ENCODE measurements at regions not wholly inside any gene's neighbourhood (a gene's known extent, or its start where the extent isn't known, plus 50 kb on each side); places are given as distances from the start of the nearest gene placed in this dataset.

- peaks cover 3% of the 10 kb centered on the region for H3K36me3 Mint-ChIP-seq (ENCODE audit: low read depth)
Measured at GRCh38 chr13:72259528-72259927, 392.5 kb upstream of the DACH1 start.

GRCh38 chr13:72258340-72258981 is 391.5 kb upstream of the DACH1 start:
- peaks cover 3% of the 10 kb centered on the region for H3K36me3 Mint-ChIP-seq (ENCODE audit: low read depth)
- H3K4me3 Mint-ChIP-seq, result no peak overlapping the region
- no peaks in the 10 kb centered on the region for H3K27me3 Mint-ChIP-seq (ENCODE audit: low read depth)
- peaks cover 5% of the 10 kb centered on the region for H3K4me1 Mint-ChIP-seq
- DNase-seq (ENCODE audit: low read depth, low spot score), result no peak
- no peak for TF ChIP-seq CTCF (conservative IDR thresholded peaks at IDR 0.05)
- no peaks in the 10 kb centered on the region for H3K9me3 Mint-ChIP-seq
- H3K27ac Mint-ChIP-seq (ENCODE audit: unreplicated experiment), result no peak overlapping the region

More at GRCh38 chr13:72259528-72259927, 392.5 kb upstream of the DACH1 start:
- H3K4me1 Mint-ChIP-seq, result peaks cover 5% of the 10 kb centered on the region
- H3K9me3 Mint-ChIP-seq, result peaks cover 2% of the 10 kb centered on the region
- H3K27ac Mint-ChIP-seq (ENCODE audit: unreplicated experiment), result no peak overlapping the region
- no peak overlapping the region for H3K4me3 Mint-ChIP-seq
- TF ChIP-seq CTCF (conservative IDR thresholded peaks at IDR 0.05), result no peak
- no peaks in the 10 kb centered on the region for H3K27me3 Mint-ChIP-seq (ENCODE audit: low read depth)
- no peak for DNase-seq (ENCODE audit: low read depth, low spot score)

- Mint-ChIP-seq H3K4me1 (peaks cover 5% of the 10 kb centered on the region), H3K9me3 (peaks cover 2% of the 10 kb centered on the region), H3K4me3 (no peak overlapping the region), H3K27me3 (ENCODE audit: low read depth) (no peaks in the 10 kb centered on the region), H3K27ac (ENCODE audit: unreplicated experiment) (no peak overlapping the region), H3K36me3 (ENCODE audit: low read depth) (no peaks in the 10 kb centered on the region)
- peak; percentile 24 for DNase-seq (ENCODE audit: low read depth, low spot score)
- TF ChIP-seq CTCF (conservative IDR thresholded peaks at IDR 0.05), result peak; percentile 71
Measured at GRCh38 chr13:72255908-72256307, 388.9 kb upstream of the DACH1 start.

- no peak for TF ChIP-seq CTCF (conservative IDR thresholded peaks at IDR 0.05)
- no peaks in the 10 kb centered on the region for H3K27me3 Mint-ChIP-seq (ENCODE audit: low read depth)
- no peak overlapping the region for H3K4me3 Mint-ChIP-seq
- H3K27ac Mint-ChIP-seq (ENCODE audit: unreplicated experiment), result no peak overlapping the region
- H3K36me3 Mint-ChIP-seq (ENCODE audit: low read depth), result no peaks in the 10 kb centered on the region
- H3K4me1 Mint-ChIP-seq, result peaks cover 5% of the 10 kb centered on the region
- DNase-seq (ENCODE audit: low read depth, low spot score), result no peak
- peaks cover 2% of the 10 kb centered on the region for H3K9me3 Mint-ChIP-seq
Measured at GRCh38 chr13:72253754-72254153, 386.8 kb upstream of the DACH1 start.

GRCh38 chr13:72246396-72246795 is 379.4 kb upstream of the DACH1 start:
- Mint-ChIP-seq H3K27ac (ENCODE audit: unreplicated experiment) (no peak overlapping the region), H3K4me1 (no peaks in the 10 kb centered on the region), H3K4me3 (no peak overlapping the region), H3K27me3 (ENCODE audit: low read depth) (no peaks in the 10 kb centered on the region), H3K9me3 (no peaks in the 10 kb centered on the region), H3K36me3 (ENCODE audit: low read depth) (no peaks in the 10 kb centered on the region)
- DNase-seq (ENCODE audit: low read depth, low spot score), result no peak
- TF ChIP-seq CTCF (conservative IDR thresholded peaks at IDR 0.05), result no peak
